ENCODE measurements at regions not wholly inside any gene's neighbourhood (a gene's known extent, or its start where the extent isn't known, plus 50 kb on each side); places are given as distances from the start of the nearest gene placed in this dataset.

DNA sequence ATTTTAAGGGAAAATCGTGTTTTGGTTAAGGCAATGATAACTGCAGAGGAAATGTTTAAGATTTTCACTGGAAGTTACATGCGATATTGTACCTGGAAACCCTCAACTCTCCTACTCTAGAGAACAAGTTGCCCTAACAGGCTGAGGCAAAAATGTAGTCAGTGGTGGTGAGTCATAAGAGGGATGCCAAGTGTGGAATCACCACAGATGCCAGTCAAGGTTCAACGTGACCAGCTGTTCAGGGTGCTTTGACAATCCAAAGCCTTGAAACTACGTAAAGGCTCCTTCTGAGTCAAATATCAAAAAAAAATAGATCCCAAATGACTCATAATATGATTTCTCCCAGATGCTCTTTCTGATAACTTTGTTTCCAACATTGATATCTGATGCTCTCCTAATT is 77.9 kb upstream of the AFF2 start:
- no peak for TF ChIP-seq EZH2 (IDR thresholded peaks at IDR 0.05; ENCODE audit: insufficient read depth, low read length)
- TF ChIP-seq, protein P1, sequence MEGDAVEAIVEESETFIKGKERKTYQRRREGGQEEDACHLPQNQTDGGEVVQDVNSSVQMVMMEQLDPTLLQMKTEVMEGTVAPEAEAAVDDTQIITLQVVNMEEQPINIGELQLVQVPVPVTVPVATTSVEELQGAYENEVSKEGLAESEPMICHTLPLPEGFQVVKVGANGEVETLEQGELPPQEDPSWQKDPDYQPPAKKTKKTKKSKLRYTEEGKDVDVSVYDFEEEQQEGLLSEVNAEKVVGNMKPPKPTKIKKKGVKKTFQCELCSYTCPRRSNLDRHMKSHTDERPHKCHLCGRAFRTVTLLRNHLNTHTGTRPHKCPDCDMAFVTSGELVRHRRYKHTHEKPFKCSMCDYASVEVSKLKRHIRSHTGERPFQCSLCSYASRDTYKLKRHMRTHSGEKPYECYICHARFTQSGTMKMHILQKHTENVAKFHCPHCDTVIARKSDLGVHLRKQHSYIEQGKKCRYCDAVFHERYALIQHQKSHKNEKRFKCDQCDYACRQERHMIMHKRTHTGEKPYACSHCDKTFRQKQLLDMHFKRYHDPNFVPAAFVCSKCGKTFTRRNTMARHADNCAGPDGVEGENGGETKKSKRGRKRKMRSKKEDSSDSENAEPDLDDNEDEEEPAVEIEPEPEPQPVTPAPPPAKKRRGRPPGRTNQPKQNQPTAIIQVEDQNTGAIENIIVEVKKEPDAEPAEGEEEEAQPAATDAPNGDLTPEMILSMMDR (IDR thresholded peaks at IDR 0.05; ENCODE audit: insufficient read depth, low read depth, low read length): no peak
